ENCODE measurements at regions not wholly inside any gene's neighbourhood (a gene's known extent, or its start where the extent isn't known, plus 50 kb on each side); places are given as distances from the start of the nearest gene placed in this dataset.

DNA sequence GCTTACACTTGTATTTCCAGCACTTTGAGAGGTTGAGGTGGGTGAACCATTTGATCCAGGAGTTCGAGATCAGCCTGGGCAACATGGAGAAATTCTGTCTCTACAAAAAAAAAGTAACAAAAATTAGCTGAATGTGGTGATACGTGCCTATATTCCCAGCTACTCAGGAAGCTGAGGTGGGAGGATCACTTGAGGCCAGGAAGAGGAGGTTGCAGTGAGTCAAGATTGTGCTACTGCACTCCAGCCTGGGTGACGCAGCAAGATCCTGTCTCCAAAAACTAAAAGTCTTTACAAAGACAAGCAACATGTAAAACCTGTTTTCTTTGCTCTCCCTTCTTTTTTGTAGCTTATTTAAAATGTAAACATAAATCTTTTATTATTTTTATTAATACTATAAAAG lies 1156.1 kb downstream of the FAT4 start:
- TF ChIP-seq, protein P1, sequence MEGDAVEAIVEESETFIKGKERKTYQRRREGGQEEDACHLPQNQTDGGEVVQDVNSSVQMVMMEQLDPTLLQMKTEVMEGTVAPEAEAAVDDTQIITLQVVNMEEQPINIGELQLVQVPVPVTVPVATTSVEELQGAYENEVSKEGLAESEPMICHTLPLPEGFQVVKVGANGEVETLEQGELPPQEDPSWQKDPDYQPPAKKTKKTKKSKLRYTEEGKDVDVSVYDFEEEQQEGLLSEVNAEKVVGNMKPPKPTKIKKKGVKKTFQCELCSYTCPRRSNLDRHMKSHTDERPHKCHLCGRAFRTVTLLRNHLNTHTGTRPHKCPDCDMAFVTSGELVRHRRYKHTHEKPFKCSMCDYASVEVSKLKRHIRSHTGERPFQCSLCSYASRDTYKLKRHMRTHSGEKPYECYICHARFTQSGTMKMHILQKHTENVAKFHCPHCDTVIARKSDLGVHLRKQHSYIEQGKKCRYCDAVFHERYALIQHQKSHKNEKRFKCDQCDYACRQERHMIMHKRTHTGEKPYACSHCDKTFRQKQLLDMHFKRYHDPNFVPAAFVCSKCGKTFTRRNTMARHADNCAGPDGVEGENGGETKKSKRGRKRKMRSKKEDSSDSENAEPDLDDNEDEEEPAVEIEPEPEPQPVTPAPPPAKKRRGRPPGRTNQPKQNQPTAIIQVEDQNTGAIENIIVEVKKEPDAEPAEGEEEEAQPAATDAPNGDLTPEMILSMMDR (IDR thresholded peaks at IDR 0.05) = no peak
- TF ChIP-seq POLR2A (IDR thresholded peaks at IDR 0.05) = no peak
